Fibroblast of pulmonary artery (primary cell): ENCODE measurements at regions not wholly inside any gene's neighbourhood (a gene's known extent, or its start where the extent isn't known, plus 50 kb on each side); places are given as distances from the start of the nearest gene placed in this dataset.

Source experiments
- DNase-seq: peaks from one replicate; pipeline ENCODE4 v3.0.0-alpha.2; 2010; ENCODE audit warnings: low read depth
- H3K4me3 ChIP-seq: replicated peaks from 2 replicates; pipeline ENCODE4 v1.5.1; 2011; ENCODE audit warnings: low read depth, mild to moderate bottlenecking, control low read depth, low read length, moderate library complexity
- TF ChIP-seq, protein P1 (sequence below): IDR thresholded peaks from 2 replicates; pipeline ENCODE4 v1.5.1; 2011; ENCODE audit warnings: mild to moderate bottlenecking, control low read depth, low read length, inconsistent platforms; ENCODE audit errors: missing control alignments

DNA sequence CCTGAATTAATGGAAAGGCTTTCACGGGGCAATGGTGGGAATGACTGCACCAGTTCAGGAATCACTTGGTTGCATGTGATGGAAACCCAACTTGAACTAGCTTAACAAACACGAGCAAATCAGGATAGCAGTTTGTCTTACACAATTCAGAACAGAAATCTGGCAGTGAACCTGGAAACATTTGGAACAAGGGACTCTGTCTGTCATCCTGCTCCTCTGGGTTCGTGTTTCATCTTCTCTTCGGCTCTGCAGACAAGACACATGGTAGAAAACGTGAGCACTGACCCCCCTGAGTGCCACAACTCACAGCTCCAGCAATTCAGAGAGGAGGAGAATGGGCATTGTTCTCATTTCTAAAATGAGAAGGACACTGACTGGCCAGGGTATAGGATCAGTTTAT lies 218.1 kb upstream of the NREP start:
- TF ChIP-seq, protein P1, sequence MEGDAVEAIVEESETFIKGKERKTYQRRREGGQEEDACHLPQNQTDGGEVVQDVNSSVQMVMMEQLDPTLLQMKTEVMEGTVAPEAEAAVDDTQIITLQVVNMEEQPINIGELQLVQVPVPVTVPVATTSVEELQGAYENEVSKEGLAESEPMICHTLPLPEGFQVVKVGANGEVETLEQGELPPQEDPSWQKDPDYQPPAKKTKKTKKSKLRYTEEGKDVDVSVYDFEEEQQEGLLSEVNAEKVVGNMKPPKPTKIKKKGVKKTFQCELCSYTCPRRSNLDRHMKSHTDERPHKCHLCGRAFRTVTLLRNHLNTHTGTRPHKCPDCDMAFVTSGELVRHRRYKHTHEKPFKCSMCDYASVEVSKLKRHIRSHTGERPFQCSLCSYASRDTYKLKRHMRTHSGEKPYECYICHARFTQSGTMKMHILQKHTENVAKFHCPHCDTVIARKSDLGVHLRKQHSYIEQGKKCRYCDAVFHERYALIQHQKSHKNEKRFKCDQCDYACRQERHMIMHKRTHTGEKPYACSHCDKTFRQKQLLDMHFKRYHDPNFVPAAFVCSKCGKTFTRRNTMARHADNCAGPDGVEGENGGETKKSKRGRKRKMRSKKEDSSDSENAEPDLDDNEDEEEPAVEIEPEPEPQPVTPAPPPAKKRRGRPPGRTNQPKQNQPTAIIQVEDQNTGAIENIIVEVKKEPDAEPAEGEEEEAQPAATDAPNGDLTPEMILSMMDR = no peak
- no peak overlapping the region for H3K4me3 ChIP-seq
- no peak for DNase-seq

DNA sequence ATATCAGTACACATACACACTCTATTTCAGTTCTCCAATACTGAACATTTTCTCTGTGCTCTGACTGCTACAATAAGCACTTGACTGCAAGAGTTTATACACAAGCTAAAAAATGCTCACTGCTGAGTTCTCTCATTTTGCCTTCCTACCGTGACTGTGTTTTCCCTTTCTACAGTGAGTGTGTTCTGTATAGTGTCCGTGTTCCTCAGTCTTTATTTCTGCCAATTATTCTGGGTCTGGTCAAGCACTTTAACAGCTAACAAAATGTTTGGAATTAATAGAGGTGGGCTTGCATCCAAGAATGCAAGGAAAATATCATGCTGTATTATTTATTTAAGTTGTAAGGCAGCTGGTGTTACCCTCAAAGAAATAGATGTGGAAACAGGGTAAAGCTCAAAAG lies 217.0 kb upstream of the NREP start:
- TF ChIP-seq, protein P1 = no peak
- DNase-seq = no peak
- H3K4me3 ChIP-seq = no peak overlapping the region

- TF ChIP-seq, protein P1 = no peak
- no peak overlapping the region for H3K4me3 ChIP-seq
- no peak for DNase-seq
Observed at GRCh38 chr5:111972548-111972947, 215.6 kb upstream of the NREP start.

DNA sequence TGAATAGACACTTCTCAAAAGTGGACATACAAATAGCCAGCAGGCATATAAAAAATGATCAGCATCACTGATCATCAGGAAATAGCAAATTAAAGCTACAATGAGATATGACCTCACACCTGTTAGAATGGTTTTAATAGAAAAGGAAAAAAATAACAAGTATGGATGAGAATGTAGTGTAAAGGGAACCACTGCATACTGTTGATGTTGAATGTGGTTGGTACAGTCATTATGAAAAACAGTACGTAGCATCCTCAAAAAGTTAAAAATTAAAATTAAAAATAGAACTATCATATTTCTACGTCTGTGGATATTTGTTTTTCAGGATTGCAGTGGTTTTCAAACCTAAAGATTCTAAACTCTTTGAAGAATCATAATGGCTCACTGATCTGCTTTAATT lies 215.1 kb upstream of the NREP start:
- no peak overlapping the region for H3K4me3 ChIP-seq
- TF ChIP-seq, protein P1 = no peak
- DNase-seq = no peak

DNA sequence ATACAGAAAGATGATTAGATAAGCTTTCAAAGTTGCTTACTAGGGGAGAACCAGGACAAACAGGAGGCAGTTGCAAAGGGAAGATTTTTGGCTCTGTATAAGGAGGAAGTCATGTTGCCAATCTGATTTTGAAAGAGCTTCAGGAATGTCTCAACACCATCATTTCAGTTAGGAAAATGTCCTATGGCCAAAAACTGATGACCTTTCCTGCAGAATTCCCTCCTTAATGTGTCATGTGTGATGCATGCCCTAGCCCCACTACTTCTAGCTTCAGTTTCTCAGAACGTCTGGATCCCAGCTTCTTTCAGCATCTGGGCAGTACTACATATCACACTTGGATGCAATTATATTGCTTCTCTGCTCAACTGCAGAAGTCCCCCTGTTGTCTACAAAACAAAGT lies 211.5 kb upstream of the NREP start:
- TF ChIP-seq, protein P1 = no peak
- no peak overlapping the region for H3K4me3 ChIP-seq
- DNase-seq = peak; percentile 76

DNA sequence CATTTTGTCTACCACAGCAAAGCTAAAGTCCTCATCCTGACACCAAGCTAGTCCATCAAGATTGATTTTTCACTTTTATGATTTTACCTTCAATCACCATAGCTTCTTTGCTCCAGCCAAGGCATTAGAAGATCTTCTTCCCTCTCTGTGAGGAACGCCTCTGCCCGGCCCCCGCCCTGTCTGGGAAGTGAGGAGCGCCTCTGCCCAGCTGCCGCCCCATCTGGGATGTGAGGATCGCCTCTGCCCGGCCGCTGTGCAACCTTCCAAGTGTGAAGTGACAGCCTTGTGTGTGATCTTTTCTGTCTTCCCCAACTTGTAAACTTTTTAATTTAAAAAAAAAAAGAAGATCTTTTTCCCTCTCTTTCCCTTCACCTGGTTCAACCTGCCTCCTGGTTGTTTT lies 210.5 kb upstream of the NREP start:
- TF ChIP-seq, protein P1 = no peak
- DNase-seq = no peak
- no peak overlapping the region for H3K4me3 ChIP-seq

DNA sequence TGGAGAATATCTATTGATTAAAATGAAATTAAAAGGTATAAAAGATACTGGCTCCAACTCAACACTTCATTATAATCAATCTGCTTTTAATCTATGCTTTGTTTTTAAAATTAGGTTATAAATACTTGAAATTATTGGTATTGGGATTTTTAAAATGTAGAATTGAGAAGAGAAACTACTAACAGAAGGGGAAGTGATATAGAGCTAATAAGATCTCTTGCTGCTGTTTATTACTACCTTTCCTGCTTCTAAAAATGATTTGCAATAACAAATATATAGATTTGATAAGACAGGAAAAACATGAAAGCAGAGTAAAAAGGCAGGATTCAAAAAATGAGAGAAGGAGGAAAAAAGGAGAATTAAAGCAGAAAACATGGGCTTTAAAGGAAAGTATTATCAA lies 209.3 kb upstream of the NREP start:
- TF ChIP-seq, protein P1 = no peak
- no peak overlapping the region for H3K4me3 ChIP-seq
- no peak for DNase-seq
